ENCODE measurements at regions not wholly inside any gene's neighbourhood (a gene's known extent, or its start where the extent isn't known, plus 50 kb on each side); places are given as distances from the start of the nearest gene placed in this dataset.

- H3K27me3 ChIP-seq (ENCODE audit: control insufficient read depth in 3 of 3, insufficient read depth in 3 of 3, low read length in 2 of 3) = no peaks in the 10 kb centered on the region
- no peaks in the 10 kb centered on the region for H3K36me3 ChIP-seq (ENCODE audit: control insufficient read depth in 4 of 4, insufficient read depth in 4 of 4, low read length in 4 of 4)
- no peak for ATAC-seq (ENCODE audit: insufficient read depth, low FRiP score)
- peaks cover 0 to 4% (median 1%) of the 10 kb centered on the region in 4 donors for H3K9me3 ChIP-seq (ENCODE audit: control insufficient read depth in 4 of 4, insufficient read depth in 3 of 4, low read length in 3 of 4)
- no peaks in the 10 kb centered on the region for H3K4me1 ChIP-seq (ENCODE audit: control insufficient read depth in 5 of 5, insufficient read depth in 5 of 5, low read length in 5 of 5)
- H3K27ac ChIP-seq (ENCODE audit: low read depth in 1 of 2, low read length in 1 of 2) = no peak overlapping the region
- no peak overlapping the region for H3K4me3 ChIP-seq
- no peak for TF ChIP-seq CTCF (IDR thresholded peaks at IDR 0.05; ENCODE audit: control extremely low read depth, extremely low read depth)
- DNase-seq = no peak
- no peak overlapping the region for H3K9ac ChIP-seq (ENCODE audit: insufficient read depth in 1 of 2, low read length in 2 of 2)
- WGBS, 2 donors = 68 to 75% methylated on average over 3 of the region's 3 CpGs
Observed at GRCh38 chr6:23563323-23563722, 562.7 kb upstream of the NRSN1 start.

- Histone ChIP-seq H3K4me3 (no peak overlapping the region), H3K27ac (ENCODE audit: low read depth in 1 of 2, low read length in 1 of 2) (no peak overlapping the region), H3K36me3 (ENCODE audit: control insufficient read depth in 4 of 4, insufficient read depth in 4 of 4, low read length in 4 of 4) (no peaks in the 10 kb centered on the region), H3K9ac (ENCODE audit: insufficient read depth in 1 of 2, low read length in 2 of 2) (no peak overlapping the region), H3K27me3 (ENCODE audit: control insufficient read depth in 3 of 3, insufficient read depth in 3 of 3, low read length in 2 of 3) (no peaks in the 10 kb centered on the region), H3K4me1 (ENCODE audit: control insufficient read depth in 5 of 5, insufficient read depth in 5 of 5, low read length in 5 of 5) (no peaks in the 10 kb centered on the region), H3K9me3 (ENCODE audit: control insufficient read depth in 4 of 4, insufficient read depth in 3 of 4, low read length in 3 of 4) (peaks cover 0 to 3% (median 1%) of the 10 kb centered on the region in 4 donors)
- DNase-seq (no peak), ATAC-seq (ENCODE audit: insufficient read depth, low FRiP score) (no peak)
- WGBS, 2 donors = 85 to 91% methylated on average over 4 of the region's 4 CpGs
- TF ChIP-seq CTCF (IDR thresholded peaks at IDR 0.05; ENCODE audit: control extremely low read depth, extremely low read depth) = no peak
Observed at GRCh38 chr6:23566418-23566817, 559.6 kb upstream of the NRSN1 start.

GRCh38 chr6:23568292-23568691 lies 557.7 kb upstream of the NRSN1 start:
- no peaks in the 10 kb centered on the region for H3K4me1 ChIP-seq (ENCODE audit: control insufficient read depth in 5 of 5, insufficient read depth in 5 of 5, low read length in 5 of 5)
- no peak overlapping the region for H3K27ac ChIP-seq (ENCODE audit: low read depth in 1 of 2, low read length in 1 of 2)
- no peaks in the 10 kb centered on the region for H3K36me3 ChIP-seq (ENCODE audit: control insufficient read depth in 4 of 4, insufficient read depth in 4 of 4, low read length in 4 of 4)
- H3K9me3 ChIP-seq (ENCODE audit: control insufficient read depth in 4 of 4, insufficient read depth in 3 of 4, low read length in 3 of 4) = peaks cover 0 to 4% (median 0%) of the 10 kb centered on the region in 4 donors
- DNase-seq = no peak
- no peak overlapping the region for H3K9ac ChIP-seq (ENCODE audit: insufficient read depth in 1 of 2, low read length in 2 of 2)
- no peak for ATAC-seq (ENCODE audit: insufficient read depth, low FRiP score)
- H3K27me3 ChIP-seq (ENCODE audit: control insufficient read depth in 3 of 3, insufficient read depth in 3 of 3, low read length in 2 of 3) = no peaks in the 10 kb centered on the region
- 75 to 76% methylated on average over 1 of the region's 1 CpG for WGBS, 2 donors
- TF ChIP-seq CTCF (IDR thresholded peaks at IDR 0.05; ENCODE audit: control extremely low read depth, extremely low read depth) = no peak
- H3K4me3 ChIP-seq = no peak overlapping the region

GRCh38 chr6:23584134-23584763 lies 541.8 kb upstream of the NRSN1 start:
- H3K36me3 ChIP-seq (ENCODE audit: control insufficient read depth in 4 of 4, insufficient read depth in 4 of 4, low read length in 4 of 4) = no peaks in the 10 kb centered on the region
- no peak overlapping the region for H3K9ac ChIP-seq (ENCODE audit: insufficient read depth in 1 of 2, low read length in 2 of 2)
- WGBS, 2 donors = 56 to 58% methylated on average over 5 of the region's 5 CpGs
- no peak overlapping the region for H3K27ac ChIP-seq (ENCODE audit: low read depth in 1 of 2, low read length in 1 of 2)
- DNase-seq = no peak
- no peak overlapping the region for H3K4me3 ChIP-seq
- no peak for TF ChIP-seq CTCF (IDR thresholded peaks at IDR 0.05; ENCODE audit: control extremely low read depth, extremely low read depth)
- no peaks in the 10 kb centered on the region for H3K9me3 ChIP-seq (ENCODE audit: control insufficient read depth in 4 of 4, insufficient read depth in 3 of 4, low read length in 3 of 4)
- H3K27me3 ChIP-seq (ENCODE audit: control insufficient read depth in 3 of 3, insufficient read depth in 3 of 3, low read length in 2 of 3) = no peaks in the 10 kb centered on the region
- H3K4me1 ChIP-seq (ENCODE audit: control insufficient read depth in 5 of 5, insufficient read depth in 5 of 5, low read length in 5 of 5) = no peaks in the 10 kb centered on the region
- no peak for ATAC-seq (ENCODE audit: insufficient read depth, low FRiP score)

Measured in lung (tissue), 11 donors.